ENCODE measurements at regions not wholly inside any gene's neighbourhood (a gene's known extent, or its start where the extent isn't known, plus 50 kb on each side); places are given as distances from the start of the nearest gene placed in this dataset.

DNA sequence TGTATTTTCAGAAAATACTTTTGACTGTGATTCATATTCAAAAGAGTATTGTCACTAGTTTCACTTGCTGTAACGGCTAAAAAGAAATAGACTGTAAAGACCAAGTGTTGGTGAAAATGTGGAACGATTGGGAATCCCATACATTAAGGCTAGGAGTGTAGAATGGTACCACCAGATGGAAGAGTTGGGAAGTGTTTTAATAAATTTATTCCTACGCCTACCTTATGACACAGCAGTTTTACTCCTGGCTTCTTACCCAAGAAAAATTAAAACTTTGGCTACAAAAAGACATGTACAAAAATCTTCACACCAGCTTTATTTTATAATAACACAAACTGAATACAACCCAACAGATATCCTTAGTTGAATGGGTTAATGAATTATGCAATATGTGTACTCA lies 256.2 kb downstream of the TAF11L14 start:
- no peaks in the 10 kb centered on the region for H3K4me1 Mint-ChIP-seq
- H3K9me3 Mint-ChIP-seq: no peaks in the 10 kb centered on the region
- no peak overlapping the region for H3K27ac Mint-ChIP-seq
- H3K4me3 Mint-ChIP-seq: no peak overlapping the region
- TF ChIP-seq CTCF (IDR thresholded peaks at IDR 0.05; ENCODE audit: unreplicated experiment in 3 of 3): no peak
- H3K27me3 Mint-ChIP-seq (ENCODE audit: low read depth): no peaks in the 10 kb centered on the region
- H3K36me3 Mint-ChIP-seq (ENCODE audit: low read depth): no peaks in the 10 kb centered on the region

DNA sequence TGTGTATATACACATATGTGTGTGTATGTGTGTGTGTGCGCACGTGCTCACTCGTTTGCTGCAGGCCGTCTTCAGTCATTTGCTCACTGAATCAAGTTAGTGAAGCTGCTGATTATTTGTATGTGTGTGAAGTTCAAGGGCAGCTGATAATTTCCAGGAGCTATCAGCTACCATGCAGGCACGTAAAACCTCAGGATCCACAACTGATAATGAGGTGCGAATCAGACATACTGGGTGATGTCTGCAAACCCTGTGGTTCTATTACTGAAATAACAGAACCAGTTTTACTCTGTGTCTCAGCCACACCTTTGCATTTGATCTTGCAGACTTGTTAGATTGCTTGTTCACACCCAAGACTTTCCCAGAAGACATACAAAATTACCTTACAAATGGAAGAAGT lies 257.6 kb downstream of the TAF11L14 start:
- Mint-ChIP-seq H3K4me3 (no peak overlapping the region), H3K4me1 (no peaks in the 10 kb centered on the region), H3K9me3 (no peaks in the 10 kb centered on the region), H3K27me3 (ENCODE audit: low read depth) (no peaks in the 10 kb centered on the region), H3K36me3 (ENCODE audit: low read depth) (no peaks in the 10 kb centered on the region), H3K27ac (no peak overlapping the region)
- TF ChIP-seq CTCF (IDR thresholded peaks at IDR 0.05; ENCODE audit: unreplicated experiment in 3 of 3): no peak

DNA sequence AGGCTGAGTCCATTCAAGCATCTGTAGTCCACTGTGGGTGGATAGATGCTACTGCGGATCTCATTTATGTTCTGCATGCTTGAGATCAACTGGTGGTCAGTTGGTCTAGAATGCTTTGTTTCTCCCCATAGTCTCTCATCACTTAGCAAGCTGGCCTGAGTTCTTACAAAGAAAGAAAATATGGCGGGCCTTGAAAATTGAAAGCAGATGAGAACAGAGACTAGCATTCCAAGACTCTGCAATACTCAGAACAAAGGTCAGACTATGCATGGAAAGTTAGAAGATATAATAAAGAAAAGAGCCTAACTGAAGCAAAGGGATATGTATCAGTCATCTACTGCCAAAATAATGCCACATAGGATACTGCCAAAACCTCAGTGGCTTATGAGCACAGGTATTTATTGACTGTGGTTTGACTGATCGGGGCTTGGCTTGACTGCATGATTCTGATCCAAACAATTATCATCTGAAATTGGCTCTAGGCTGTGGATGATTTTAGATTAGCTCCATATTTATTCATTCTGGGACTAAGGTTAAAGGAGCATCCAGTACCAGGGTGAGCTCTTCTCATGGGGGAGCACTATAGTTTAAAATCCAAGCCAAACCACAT lies 258.9 kb downstream of the TAF11L14 start:
- no peak overlapping the region for H3K4me3 Mint-ChIP-seq
- no peaks in the 10 kb centered on the region for H3K4me1 Mint-ChIP-seq
- no peaks in the 10 kb centered on the region for H3K27me3 Mint-ChIP-seq (ENCODE audit: low read depth)
- H3K27ac Mint-ChIP-seq: no peak overlapping the region
- no peak for TF ChIP-seq CTCF (IDR thresholded peaks at IDR 0.05; ENCODE audit: unreplicated experiment in 3 of 3)
- no peaks in the 10 kb centered on the region for H3K36me3 Mint-ChIP-seq (ENCODE audit: low read depth)
- H3K9me3 Mint-ChIP-seq: no peaks in the 10 kb centered on the region

- no peak overlapping the region for H3K27ac Mint-ChIP-seq
- H3K9me3 Mint-ChIP-seq: no peaks in the 10 kb centered on the region
- H3K4me3 Mint-ChIP-seq: no peak overlapping the region
- TF ChIP-seq CTCF (IDR thresholded peaks at IDR 0.05; ENCODE audit: unreplicated experiment in 3 of 3): no peak
- no peaks in the 10 kb centered on the region for H3K27me3 Mint-ChIP-seq (ENCODE audit: low read depth)
- no peaks in the 10 kb centered on the region for H3K4me1 Mint-ChIP-seq
- H3K36me3 Mint-ChIP-seq (ENCODE audit: low read depth): no peaks in the 10 kb centered on the region
Measured at GRCh38 chr5:17895288-17896033, 261.2 kb downstream of the TAF11L14 start.

- Mint-ChIP-seq H3K27ac (no peak overlapping the region), H3K4me1 (no peaks in the 10 kb centered on the region), H3K36me3 (ENCODE audit: low read depth) (no peaks in the 10 kb centered on the region), H3K9me3 (no peaks in the 10 kb centered on the region), H3K27me3 (ENCODE audit: low read depth) (no peaks in the 10 kb centered on the region), H3K4me3 (no peak overlapping the region)
- TF ChIP-seq CTCF (IDR thresholded peaks at IDR 0.05; ENCODE audit: unreplicated experiment in 3 of 3): no peak
Measured at GRCh38 chr5:17896605-17897004, 262.3 kb downstream of the TAF11L14 start.

GRCh38 chr5:17897776-17898175 lies 263.5 kb downstream of the TAF11L14 start:
- Mint-ChIP-seq H3K4me1 (no peaks in the 10 kb centered on the region), H3K36me3 (ENCODE audit: low read depth) (no peaks in the 10 kb centered on the region), H3K4me3 (no peak overlapping the region), H3K9me3 (peaks cover 2% of the 10 kb centered on the region), H3K27me3 (ENCODE audit: low read depth) (no peaks in the 10 kb centered on the region), H3K27ac (no peak overlapping the region)
- no peak for TF ChIP-seq CTCF (IDR thresholded peaks at IDR 0.05; ENCODE audit: unreplicated experiment in 3 of 3)
